Urinary bladder (tissue), 3 donors: ENCODE measurements at regions not wholly inside any gene's neighbourhood (a gene's known extent, or its start where the extent isn't known, plus 50 kb on each side); places are given as distances from the start of the nearest gene placed in this dataset.

Source experiments
- DNase-seq: peaks from one replicate; pipeline ENCODE4 v3.0.0-alpha.2; 2015; ENCODE audit errors: extremely low spot score
- H3K27ac ChIP-seq: one replicate; pipeline ENCODE4 v1.5.1; 2013; ENCODE audit warnings: low read depth, mild to moderate bottlenecking, moderate library complexity
- H3K36me3 ChIP-seq: one replicate; pipeline ENCODE4 v1.6.1; 2013; ENCODE audit warnings: mild to moderate bottlenecking, moderate library complexity; ENCODE audit not compliant: insufficient read depth
- H3K4me1 ChIP-seq: one replicate; pipeline ENCODE4 v1.6.1; 2013; ENCODE audit warnings: mild to moderate bottlenecking, moderate library complexity; ENCODE audit not compliant: insufficient read depth
- H3K4me3 ChIP-seq: one replicate; pipeline ENCODE4 v1.5.1; 2013; ENCODE audit warnings: low read depth, low read length
- WGBS: extraction: QIAGEN DNeasy Blood & Tissue Kit; methylation state at CpG from one replicate; pipeline ENCODE4 v1.1.7; 2013; 5-methylcytosine and 5-hydroxymethylcytosine counted together
- donor health status: healthy with polysubstance abuse.
- donor health status: healthy.

DNA sequence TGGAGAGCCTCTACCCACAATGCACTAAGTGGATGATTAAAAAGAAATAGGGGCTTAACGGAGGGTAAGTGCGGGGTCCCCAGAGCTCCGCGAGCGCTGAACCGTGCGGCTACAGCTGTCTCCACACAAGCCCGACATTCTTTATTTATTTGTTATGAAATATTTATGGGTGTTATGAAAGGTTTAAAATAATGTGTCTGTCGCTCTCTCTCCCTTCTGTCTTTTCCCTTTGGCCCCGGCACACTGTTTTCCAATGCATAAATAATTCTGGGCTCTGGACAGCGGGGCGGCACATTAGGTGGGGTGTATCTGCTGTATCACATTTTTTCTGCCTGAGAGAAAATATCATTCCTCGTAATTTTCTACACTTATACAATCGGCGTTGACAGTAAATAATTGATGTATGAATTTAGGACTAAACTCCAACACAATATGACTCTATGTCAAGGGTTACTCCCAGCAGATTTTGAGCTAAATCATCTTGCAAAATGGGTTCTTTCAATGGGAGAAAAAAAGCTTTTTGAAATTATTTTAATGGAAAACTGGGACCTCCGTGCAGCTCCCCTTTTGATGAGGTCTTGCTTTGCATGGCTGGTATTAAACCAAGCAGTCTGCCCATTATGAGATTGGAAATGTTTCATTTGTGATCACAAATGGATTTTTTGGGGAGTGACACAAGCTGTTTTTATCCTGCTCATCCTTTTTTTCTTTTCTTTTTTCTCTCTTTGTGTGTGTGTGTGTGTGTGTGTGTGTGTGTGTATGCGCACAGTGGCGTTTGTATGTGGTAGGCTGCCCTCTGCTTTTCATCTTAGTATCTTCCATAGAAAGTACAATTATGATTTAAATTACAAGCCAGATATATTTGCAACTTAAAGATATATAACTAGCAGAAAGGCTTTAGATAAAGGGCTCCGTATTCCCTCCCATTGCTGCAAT lies 370.6 kb upstream of the IRX4 start:
- Histone ChIP-seq H3K36me3 (no peaks in the 10 kb centered on the region), H3K27ac (no peak overlapping the region), H3K4me1 (no peaks in the 10 kb centered on the region), H3K4me3 (no peak overlapping the region)
- DNase-seq = no peak
- WGBS = 46% methylated on average over 19 of the region's 19 CpGs

- 74% methylated on average over 10 of the region's 10 CpGs for WGBS
- no peak overlapping the region for H3K4me3 ChIP-seq
- H3K4me1 ChIP-seq = no peaks in the 10 kb centered on the region
- no peak overlapping the region for H3K27ac ChIP-seq
- H3K36me3 ChIP-seq = no peaks in the 10 kb centered on the region
- DNase-seq = no peak
Measured at GRCh38 chr5:2251751-2252150, 369.0 kb upstream of the IRX4 start.

DNA sequence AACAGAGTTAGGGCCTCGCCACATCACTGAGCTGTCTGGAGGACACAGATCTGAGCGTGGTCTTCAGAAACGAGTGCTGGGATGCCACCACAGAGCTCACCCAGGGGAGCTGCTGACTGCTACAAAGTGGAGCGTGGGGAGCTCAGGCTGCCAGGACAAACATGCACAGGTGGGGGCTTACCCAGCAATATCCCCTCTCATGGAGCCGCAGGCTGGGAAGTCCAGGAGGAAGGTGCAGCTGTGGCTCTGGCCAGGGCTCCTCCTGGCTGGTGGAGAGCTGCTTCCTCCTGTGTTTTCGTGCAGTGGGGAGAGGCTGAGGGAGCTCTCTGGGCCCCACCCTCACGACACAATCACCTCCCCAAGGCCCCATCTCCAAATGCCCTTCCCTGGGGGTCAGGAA lies 368.6 kb upstream of the IRX4 start:
- 71% methylated on average over 7 of the region's 7 CpGs for WGBS
- H3K36me3 ChIP-seq = no peaks in the 10 kb centered on the region
- no peak overlapping the region for H3K4me3 ChIP-seq
- no peaks in the 10 kb centered on the region for H3K4me1 ChIP-seq
- no peak overlapping the region for H3K27ac ChIP-seq
- no peak for DNase-seq

- Histone ChIP-seq H3K4me3 (no peak overlapping the region), H3K27ac (no peak overlapping the region), H3K36me3 (no peaks in the 10 kb centered on the region), H3K4me1 (no peaks in the 10 kb centered on the region)
- 91% methylated on average over 12 of the region's 12 CpGs for WGBS
- no peak for DNase-seq
Measured at GRCh38 chr5:2250365-2250950, 367.7 kb upstream of the IRX4 start.

DNA sequence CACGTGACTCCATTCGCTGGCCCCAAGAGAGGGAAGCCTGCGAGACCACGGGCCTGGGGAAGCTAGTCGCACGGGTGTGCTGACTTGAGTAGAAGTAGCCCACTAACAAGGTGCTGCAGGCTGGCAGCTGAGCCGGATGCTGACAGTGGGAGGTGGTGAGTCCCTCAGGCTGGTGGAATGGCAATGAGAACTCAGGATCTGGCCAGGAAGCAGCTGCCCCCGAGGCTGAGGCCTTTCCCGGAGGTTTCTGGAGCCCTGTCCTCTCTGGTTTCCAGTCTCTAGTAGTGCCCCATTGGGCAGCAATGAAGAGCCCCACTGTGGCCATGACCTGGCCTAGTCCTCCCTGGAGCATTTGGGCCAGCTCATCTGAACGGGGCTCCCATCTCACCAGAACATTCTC lies 366.7 kb upstream of the IRX4 start:
- H3K4me1 ChIP-seq = no peaks in the 10 kb centered on the region
- H3K4me3 ChIP-seq = no peak overlapping the region
- no peak for DNase-seq
- no peak overlapping the region for H3K27ac ChIP-seq
- no peaks in the 10 kb centered on the region for H3K36me3 ChIP-seq
- WGBS = 81% methylated on average over 10 of the region's 10 CpGs

- no peaks in the 10 kb centered on the region for H3K36me3 ChIP-seq
- H3K4me3 ChIP-seq = no peak overlapping the region
- 36% methylated on average over 2 of the region's 2 CpGs for WGBS
- H3K4me1 ChIP-seq = no peaks in the 10 kb centered on the region
- no peak overlapping the region for H3K27ac ChIP-seq
- no peak for DNase-seq
Measured at GRCh38 chr5:2249026-2249425, 366.3 kb upstream of the IRX4 start.

DNA sequence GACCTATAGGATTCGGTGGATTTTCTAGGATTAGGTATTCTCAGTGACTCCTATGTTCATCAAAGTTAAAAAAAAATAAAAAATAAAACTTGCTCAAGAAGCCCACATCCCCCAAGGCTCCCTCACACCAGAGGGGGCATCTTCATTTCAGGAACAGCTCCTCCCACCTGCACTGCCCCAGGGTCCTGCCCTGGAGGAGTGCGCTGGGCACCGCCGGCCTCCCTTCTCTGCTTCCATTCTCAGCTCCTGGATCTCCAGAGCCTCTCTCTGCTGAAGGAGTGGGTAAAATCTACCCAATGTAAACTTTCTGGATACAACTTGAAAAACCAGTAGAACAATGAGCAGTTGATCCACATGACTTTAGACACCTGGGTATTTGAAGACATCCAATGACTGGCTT lies 359.8 kb upstream of the IRX4 start:
- Histone ChIP-seq H3K27ac (no peak overlapping the region), H3K4me1 (no peaks in the 10 kb centered on the region), H3K36me3 (no peaks in the 10 kb centered on the region), H3K4me3 (no peak overlapping the region)
- DNase-seq = no peak
- WGBS = 89% methylated on average over 4 of the region's 4 CpGs

GRCh38 chr5:2241842-2242241 lies 359.1 kb upstream of the IRX4 start:
- Histone ChIP-seq H3K36me3 (no peaks in the 10 kb centered on the region), H3K27ac (no peak overlapping the region), H3K4me1 (no peaks in the 10 kb centered on the region), H3K4me3 (no peak overlapping the region)
- no peak for DNase-seq
- WGBS = 60% methylated on average over 5 of the region's 5 CpGs

DNA sequence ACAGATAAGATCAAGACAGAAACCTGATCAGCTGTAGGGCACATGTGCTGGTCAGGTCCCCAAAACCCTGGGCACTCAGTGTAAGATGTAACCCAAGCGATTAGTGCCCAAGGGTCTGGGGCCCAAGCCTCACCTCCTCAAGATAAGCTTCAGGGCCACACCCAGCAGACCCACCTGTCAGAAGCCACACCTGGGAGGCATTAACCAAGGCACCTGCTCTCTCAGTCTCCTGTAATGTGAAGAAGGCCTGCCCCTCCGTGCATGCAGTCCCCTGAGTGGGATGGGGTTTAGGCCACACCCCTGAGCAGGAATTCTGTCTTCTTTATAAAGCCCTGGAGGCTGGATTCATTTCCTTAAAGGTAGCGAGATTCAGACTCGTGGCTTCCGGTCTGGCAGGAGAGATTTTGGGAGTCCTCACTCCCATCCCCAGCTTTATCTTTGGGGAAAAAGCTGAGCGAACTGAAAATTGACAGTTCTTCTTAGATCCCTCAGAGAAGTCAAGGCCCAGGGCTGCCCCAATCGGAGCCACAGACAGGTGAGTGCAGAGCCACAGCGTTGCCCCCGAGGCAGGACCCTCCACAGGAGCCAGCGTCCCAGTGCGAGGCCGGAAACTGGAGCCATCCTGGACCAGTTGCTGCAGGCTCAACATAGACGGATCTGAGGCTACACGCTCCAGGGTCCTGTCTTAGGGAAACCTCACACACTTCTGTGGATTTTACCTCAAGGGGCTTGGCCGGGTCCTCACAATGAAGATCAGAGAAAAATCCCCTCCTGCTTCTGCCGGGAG lies 357.6 kb upstream of the IRX4 start:
- Histone ChIP-seq H3K27ac (no peak overlapping the region), H3K4me1 (no peaks in the 10 kb centered on the region), H3K4me3 (no peak overlapping the region), H3K36me3 (no peaks in the 10 kb centered on the region)
- no peak for DNase-seq
- 80% methylated on average over 16 of the region's 16 CpGs for WGBS

- DNase-seq = no peak
- H3K36me3 ChIP-seq = no peaks in the 10 kb centered on the region
- H3K4me3 ChIP-seq = no peak overlapping the region
- WGBS = 79% methylated on average over 17 of the region's 17 CpGs
- no peak overlapping the region for H3K27ac ChIP-seq
- no peaks in the 10 kb centered on the region for H3K4me1 ChIP-seq
Measured at GRCh38 chr5:2239201-2239910, 356.6 kb upstream of the IRX4 start.

GRCh38 chr5:2238732-2239131 lies 356.0 kb upstream of the IRX4 start:
- DNase-seq = no peak
- 80% methylated on average over 6 of the region's 6 CpGs for WGBS
- Histone ChIP-seq H3K36me3 (no peaks in the 10 kb centered on the region), H3K4me1 (no peaks in the 10 kb centered on the region), H3K27ac (no peak overlapping the region), H3K4me3 (no peak overlapping the region)

DNA sequence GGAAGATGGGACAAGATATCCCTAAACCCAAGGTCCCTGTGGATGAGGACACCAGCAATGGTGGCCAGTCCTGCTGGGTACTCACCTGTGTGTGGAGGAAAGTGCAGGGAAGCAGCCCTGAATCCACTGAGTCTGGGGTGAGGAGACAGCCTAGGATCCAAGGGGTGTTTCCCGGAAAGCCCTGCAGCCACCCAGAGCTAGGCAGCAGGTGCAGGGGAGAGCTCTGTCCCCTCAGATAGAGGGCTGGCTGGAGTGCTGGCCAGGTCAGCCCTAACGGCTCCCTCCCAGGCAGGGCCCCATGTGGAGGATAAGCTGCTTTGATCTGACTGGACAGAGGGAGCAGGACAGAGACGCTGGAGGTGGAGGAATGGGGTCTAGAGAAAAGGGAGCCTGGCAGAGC lies 344.7 kb upstream of the IRX4 start:
- Histone ChIP-seq H3K4me3 (no peak overlapping the region), H3K36me3 (no peaks in the 10 kb centered on the region), H3K4me1 (no peaks in the 10 kb centered on the region), H3K27ac (no peak overlapping the region)
- DNase-seq = no peak
- 34% methylated on average over 3 of the region's 3 CpGs for WGBS

DNA sequence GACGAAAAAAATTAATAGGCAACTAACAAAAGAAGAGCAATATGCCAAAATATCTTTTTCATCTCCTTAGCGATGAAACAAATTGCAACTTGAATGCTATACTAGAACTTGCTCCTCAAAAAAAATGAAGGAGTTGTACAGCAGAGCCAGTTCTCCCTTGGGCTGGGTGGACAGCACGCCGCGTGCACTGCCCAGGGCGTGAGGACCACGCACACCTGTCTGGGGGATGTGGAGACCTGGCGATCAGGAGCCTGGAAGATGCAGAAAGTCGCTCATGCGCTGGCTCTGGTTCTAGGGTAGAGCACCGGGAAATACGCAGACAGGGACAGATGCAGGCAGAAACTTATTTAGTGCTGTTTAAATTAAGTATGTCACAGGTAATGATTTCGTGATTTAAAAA lies 342.0 kb upstream of the IRX4 start:
- no peak overlapping the region for H3K27ac ChIP-seq
- H3K4me3 ChIP-seq = no peak overlapping the region
- DNase-seq = no peak
- H3K36me3 ChIP-seq = no peaks in the 10 kb centered on the region
- WGBS = 91% methylated on average over 13 of the region's 13 CpGs
- H3K4me1 ChIP-seq = no peaks in the 10 kb centered on the region
